ENCODE measurements at regions not wholly inside any gene's neighbourhood (a gene's known extent, or its start where the extent isn't known, plus 50 kb on each side); places are given as distances from the start of the nearest gene placed in this dataset.
"Not testable (repeated sequence)": the region's sequence is repeated elsewhere in the genome, so short reads cannot be mapped to it uniquely, and the experiment has no call there.

DNA sequence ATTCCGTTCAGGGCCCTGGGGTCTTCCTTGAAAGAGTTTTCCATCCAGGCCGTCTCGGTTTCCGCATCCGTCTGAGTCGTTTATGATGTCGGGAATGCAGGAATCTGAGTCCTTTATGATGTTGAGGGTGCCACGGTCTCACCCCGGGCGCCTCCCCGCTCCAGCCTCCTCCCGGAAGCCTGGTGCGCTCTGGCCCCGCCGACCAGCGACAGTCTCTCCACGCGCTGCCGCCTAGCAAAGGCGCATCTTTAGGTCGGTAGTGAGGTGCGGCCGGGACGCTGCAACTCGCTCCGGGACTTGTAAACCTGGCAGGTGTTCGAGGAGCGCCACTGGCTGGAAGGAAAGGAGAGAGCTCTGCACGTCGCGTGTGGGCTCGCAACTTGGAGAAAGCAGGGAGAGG is 132.6 kb downstream of the FAM72C start:
- DNase-seq, result not testable (repeated sequence)

- DNase-seq, result not testable (repeated sequence)
These were observed 133.2 kb downstream of the FAM72C start for GRCh38 chr1:143838598-143838929.

DNA sequence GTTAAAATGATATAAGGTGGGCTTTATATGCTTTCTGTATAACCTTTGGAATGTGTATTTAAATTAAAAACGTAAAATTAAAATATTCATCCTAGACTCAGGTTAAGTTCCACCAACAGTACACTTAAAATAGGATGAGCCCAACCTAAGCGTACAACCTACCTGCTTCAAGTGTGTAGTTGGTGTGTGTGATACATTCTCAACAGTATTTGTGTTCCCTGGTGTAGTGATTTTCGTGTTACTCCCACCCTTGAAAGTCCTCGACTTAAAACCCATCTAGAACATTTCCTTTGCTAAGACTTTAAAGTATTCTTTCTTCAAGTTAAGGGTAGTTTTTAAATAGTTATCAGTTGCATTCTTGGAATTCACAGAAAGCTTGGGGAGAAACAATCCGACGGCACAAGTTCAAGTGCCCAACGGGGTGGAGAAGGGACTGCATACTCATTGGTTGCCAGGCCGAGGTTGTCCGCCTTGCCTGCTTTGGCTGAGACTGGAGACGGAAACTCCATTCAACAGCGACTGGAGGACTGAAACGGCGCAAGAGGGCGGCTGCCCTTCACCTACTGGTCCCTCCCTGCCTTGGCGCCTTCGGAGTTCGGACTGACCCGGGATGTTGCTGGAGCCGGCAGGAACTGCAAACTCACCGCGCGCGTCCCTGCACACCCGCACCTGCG is 133.7 kb downstream of the FAM72C start:
- not testable (repeated sequence) for DNase-seq

DNA sequence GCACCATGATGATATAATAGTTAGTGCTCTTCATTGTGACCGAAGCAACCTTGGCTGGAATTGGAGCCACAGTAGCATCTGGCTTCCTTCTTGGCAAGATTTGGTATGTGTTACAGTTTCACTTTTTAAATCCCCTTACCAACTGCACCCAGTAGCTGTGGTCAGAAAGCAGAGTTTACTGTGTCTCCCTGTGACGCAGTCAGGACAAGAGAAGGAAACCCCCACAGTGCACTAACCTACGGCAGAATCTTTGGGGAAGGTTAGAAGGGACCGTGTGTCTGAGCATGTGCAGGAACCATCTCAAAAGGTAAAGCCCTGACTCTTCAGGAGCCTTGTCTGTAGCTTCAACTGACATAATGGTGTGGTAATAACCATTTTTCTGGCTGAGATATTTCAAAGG is 138.4 kb downstream of the FAM72C start:
- not testable (repeated sequence) for DNase-seq

DNA sequence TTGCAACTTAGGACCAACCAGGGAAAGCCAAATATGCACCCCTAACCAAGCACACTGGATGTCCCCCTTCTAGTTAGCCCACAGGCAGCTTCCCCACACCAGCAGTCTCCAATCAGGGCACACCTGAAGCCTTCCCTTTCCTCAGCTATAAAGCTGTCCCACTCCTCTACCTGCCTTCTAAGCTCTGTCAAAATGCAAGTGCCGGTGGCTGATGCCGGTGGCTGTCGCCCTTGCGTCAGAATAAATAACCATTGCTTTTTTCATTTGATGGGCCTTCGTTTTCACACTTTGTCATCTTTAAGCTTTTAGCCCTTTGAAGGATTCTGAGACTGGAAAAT is 139.4 kb downstream of the FAM72C start:
- not testable (repeated sequence) for DNase-seq

DNA sequence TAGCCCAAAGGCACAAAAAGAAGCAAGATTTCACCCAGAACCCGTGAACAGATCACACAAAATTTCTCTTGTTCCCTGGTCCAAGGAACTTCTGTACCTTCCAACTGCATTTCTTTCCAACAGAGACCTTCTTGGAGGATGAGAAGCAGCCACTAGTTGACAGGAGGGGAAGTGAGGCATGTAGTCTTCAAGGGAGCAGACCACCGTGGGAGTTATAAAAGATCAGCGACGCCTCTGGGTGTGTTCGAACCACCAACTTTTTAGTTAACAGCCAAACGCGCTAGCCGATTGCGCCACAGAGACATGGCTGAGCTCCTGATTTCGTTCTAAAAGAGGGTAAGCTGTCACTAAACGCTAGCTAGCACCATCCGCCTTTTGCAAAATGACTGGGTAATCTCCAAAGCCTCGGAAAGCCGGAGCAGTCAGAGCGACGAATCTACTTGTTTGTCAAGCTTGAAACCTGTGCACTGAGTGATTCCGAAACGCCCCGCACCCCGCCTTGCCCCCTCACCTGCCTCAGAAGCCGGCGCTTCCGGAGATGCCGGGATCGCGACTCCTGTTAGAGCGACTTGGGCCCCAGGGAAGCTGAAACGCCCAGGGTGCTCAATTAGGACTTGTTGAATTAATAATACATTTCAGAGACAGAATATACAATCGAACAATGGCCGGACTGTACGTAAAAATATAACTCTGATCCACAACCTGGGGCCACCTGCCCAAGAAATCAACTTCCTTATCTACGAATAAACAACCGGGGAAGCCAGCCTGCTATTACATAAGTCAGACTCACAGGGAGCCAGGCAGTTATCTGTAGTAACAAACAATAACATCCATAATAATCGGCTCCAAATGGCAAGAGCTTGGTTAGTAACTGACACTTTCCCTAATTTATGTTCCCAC is 140.1 kb downstream of the FAM72C start:
- not testable (repeated sequence) for DNase-seq

DNA sequence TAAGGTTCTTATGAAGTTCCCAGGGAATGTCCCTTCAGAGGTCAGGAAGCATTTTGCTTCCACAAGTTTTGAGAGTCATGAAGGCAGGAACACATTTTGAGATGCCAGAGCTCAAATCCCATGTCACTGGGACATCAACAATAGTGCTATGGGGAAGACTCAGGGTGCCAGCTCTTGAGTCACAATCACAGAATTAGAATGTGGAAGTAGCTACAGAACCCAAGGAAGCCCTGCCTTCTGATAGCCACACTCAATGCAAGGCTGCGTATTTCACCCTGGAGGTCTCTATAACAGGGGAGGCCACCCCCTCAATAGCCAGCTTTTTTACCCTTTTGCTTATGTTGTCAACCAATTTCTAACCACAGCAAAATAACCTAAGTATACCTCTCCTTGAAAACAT is 145.6 kb downstream of the FAM72C start:
- not testable (repeated sequence) for DNase-seq

DNA sequence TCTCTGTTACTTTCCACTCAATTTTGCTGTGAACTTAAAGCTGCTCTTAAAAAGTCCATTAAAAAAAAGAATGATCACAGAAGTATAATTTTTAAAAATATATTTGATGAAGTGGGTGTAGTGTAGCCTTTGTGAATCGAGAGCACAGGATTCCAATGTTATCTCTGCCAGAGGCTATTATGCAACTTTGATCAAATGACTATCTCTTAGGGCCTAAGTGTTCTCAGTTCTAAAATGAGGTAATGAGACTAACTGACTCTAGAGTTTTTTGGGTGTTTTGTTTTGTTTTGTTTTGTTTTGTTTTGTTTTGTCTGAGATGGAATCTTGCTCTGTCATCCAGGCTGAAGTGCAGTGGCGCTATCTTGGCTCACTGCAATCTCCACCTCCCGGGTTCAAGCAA is 147.5 kb downstream of the FAM72C start:
- DNase-seq, result not testable (repeated sequence)

GRCh38 chr1:143820058-143820457 is 151.7 kb downstream of the FAM72C start:
- not testable (repeated sequence) for DNase-seq

GRCh38 chr1:143816369-143816768 is 155.4 kb downstream of the FAM72C start:
- DNase-seq, result not testable (repeated sequence)

DNA sequence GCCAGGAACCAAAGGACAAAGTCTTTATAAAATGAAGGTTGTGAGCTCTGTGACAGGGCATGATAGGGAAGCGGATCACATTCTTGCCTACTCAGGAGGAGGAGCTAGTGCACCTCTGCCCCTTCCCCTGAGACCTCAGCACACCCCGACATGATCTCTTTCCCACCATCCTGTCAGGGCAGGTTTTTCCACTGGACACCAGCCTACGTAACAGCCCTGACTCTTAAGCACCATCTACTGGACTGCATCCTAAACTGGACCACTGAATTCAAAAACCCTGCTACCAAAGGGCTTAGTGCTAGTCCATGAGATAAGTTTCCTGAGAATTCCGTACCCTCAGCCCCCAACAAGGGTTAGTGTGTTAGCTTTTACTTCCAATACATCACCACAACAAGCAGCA is 166.4 kb downstream of the FAM72C start:
- DNase-seq, result not testable (repeated sequence)

GRCh38 chr1:143804707-143805356 is 167.0 kb downstream of the FAM72C start:
- DNase-seq, result not testable (repeated sequence)

DNA sequence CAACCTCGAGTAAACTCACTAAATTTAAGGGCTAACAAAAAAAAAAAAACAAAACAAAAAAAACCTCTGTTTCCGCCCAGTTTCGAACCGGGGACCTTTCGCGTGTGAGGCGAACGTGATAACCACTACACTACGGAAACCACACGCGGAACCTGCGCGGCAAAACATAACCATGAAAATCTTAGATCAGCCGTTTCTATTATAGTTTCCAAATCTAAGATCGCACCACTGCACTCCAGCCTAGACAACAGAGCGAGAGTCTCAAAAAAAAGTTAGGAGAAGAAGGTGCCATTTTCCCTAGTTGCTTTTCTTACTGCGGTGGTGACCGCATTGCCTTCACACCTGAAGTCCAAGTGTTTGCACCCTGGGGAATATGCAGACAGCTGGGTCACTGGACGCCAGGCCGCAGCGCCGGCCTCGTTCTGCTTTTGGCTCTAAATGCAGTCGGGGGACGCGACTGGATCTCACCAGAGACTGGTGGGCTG is 167.8 kb downstream of the FAM72C start:
- DNase-seq, result not testable (repeated sequence)

DNA sequence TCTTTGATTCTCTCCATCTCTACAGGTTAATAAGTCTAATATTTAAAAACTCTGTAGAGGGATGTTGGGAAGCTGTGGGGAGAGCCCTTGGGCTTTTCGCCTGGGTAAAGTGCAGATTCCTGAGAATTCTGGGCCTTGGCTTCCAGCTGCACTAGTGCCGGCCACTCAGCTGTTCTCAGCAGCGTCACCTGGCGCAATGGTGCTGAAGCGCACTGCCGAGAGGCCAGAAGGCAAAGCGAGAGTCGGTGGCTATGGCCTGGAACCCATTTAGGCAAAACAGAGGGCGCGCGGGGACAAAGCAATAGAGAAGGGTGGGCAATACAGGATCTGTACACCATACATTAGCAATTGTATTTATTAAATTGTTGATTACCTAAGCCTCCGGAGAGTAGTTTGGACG is 168.7 kb downstream of the FAM72C start:
- DNase-seq, result not testable (repeated sequence)

- not testable (repeated sequence) for DNase-seq
These were observed 172.1 kb downstream of the FAM72C start for GRCh38 chr1:143799568-143800187.

DNA sequence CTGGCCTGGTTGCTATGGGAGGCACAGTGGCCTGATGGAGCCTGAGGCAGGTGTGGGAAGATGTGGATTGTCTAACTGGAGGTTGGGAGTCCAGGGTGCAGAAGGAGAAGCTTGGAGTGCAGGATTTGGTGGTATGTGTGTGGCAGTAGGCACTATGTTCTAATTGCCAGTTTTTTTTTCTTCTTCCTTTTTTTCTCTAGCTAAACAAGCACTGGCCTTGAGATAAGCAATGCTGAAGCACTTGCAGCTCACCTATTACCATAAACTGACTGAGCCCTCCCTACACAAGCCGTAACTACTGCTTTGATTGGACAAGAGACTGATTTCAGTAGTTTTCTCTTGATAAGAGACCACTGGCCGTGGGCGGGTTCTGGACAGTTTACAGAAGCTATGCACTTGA is 175.4 kb downstream of the FAM72C start:
- DNase-seq, result not testable (repeated sequence)

GRCh38 chr1:143792047-143792937 is 179.5 kb downstream of the FAM72C start:
- not testable (repeated sequence) for DNase-seq

GRCh38 chr1:143786381-143786780 is 185.4 kb downstream of the FAM72C start:
- not testable (repeated sequence) for DNase-seq

GRCh38 chr1:143785883-143786282 is 185.9 kb downstream of the FAM72C start:
- not testable (repeated sequence) for DNase-seq

DNA sequence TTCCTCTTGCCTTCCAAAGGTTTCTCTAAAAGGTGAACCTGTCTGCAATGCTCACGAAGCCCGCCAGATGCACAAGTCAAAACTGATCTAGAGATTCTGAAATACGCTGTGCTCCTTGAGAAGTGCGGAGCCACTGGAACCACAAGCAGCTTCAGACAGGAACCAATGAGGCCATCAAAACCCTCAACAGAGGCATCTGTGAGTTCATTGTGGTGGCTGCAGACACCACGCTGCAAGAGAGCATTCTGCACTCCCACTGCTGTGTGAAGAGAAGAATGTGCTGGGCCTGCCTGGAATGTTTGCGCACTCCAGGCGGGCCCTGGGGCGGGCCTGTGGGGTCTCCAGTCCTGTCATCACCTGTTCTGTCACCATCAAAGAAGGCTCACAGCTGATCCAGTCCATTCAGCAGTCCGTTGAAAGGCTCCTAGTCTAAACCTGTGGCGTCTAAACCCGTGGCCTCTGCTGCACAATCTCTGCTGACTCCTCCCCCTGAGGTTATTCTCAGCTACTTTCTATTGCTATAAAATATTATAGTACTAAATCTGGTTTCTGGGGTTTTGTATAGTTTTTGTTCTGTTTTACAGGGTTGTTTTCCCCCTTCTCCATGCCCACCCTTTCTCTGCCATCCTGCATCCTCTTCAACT is 187.4 kb downstream of the FAM72C start:
- not testable (repeated sequence) for DNase-seq

- not testable (repeated sequence) for DNase-seq
These were observed 193.6 kb downstream of the FAM72C start for GRCh38 chr1:143778178-143778577.
